ENCODE measurements at regions not wholly inside any gene's neighbourhood (a gene's known extent, or its start where the extent isn't known, plus 50 kb on each side); places are given as distances from the start of the nearest gene placed in this dataset.

- TF ChIP-seq CTCF (IDR thresholded peaks at IDR 0.05), result no peak
- TF ChIP-seq POLR2A (IDR thresholded peaks at IDR 0.05), result no peak
Measured at GRCh38 chr7:24448038-24448437, 125.2 kb upstream of the PALS2 start.
